ENCODE measurements at regions not wholly inside any gene's neighbourhood (a gene's known extent, or its start where the extent isn't known, plus 50 kb on each side); places are given as distances from the start of the nearest gene placed in this dataset.

DNA sequence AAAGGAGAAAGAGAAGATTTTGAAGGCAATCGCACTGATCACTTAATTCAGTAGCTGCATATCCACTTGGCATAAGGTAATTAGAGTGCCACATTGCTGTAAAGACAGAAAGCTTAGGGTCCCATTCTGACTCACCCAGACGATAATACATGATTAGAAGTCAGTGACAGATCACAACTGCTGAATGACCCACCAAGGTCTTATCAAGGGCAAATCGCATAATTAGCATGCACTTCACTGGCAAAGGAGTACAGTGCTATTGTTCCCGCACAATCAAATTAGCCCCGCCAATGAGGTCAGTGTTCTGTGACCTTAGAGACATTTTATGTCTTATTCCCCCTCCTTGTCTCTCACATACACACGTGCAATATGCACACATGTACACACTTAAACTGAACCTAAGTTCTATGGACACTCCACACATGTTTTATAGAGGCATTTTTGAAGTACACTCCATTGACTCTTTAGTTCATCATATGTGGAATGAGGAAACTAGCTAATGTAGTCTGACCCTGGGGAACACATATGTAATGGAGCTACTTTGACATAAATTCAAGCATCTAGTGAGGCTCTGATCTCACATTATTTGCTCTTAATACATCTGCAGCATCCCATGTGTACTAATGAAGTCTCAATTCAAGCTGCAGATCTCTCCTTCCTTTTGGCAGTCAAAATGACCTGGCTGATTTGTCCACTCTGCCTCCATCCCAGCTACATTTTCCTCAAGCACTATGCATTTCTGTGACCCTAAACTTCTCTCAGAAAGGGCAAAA, 673.8 kb upstream of the FANCL start:
- DNase-seq (ENCODE audit: low read depth in 4 of 4, low spot score in 3 of 4) = no peak

DNA sequence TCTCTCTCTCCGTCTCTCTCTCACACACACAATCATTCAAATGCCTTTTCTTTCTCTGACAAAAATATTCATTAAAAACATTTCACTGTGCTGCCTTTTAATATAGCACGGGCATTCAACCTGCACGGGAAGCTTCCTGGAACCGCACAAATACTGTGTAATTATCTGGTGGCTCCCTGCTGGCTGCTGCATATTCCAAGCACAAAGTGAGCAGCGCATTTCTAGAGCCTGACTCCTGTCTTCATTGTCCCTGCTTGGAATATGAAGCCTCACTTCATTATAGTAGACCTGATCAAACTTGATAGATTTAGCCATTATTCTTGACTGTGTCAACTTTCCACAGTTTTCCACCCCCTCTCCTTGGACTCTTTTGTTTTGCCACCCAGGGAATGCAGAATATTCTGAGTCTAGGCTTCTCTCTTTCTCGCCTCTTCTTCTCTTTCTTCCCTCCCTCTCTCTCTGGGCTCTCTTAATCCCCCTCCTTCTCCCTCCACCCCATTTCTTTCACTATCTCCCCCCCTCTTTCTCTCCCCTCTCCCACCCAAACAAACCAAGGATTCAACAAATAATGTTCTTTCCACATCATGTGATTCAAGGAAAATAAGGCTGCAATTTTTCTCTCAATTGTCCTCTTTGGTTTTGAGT, 672.1 kb upstream of the FANCL start:
- DNase-seq (ENCODE audit: low read depth in 4 of 4, low spot score in 3 of 4) = no peak

DNA sequence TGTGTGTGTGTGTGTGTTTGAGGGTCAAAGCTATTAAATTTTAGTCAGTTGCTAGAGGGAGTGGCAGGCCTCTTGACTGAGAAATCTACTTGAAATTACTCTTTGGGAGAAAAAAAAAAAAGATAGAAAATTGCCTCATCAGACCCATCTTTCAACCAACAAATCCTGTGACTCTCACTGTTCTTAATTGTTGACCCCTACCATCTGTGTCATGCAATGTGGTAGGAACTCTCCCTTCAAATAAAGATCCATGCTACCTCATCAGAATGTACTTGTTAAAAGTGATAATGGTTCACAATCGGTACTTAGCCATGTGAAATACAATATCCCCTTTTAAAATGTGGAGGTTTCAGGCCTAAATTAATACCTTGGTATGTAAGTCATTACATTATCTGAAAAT, 670.8 kb upstream of the FANCL start:
- DNase-seq (ENCODE audit: low read depth in 4 of 4, low spot score in 3 of 4) = no peak

DNA sequence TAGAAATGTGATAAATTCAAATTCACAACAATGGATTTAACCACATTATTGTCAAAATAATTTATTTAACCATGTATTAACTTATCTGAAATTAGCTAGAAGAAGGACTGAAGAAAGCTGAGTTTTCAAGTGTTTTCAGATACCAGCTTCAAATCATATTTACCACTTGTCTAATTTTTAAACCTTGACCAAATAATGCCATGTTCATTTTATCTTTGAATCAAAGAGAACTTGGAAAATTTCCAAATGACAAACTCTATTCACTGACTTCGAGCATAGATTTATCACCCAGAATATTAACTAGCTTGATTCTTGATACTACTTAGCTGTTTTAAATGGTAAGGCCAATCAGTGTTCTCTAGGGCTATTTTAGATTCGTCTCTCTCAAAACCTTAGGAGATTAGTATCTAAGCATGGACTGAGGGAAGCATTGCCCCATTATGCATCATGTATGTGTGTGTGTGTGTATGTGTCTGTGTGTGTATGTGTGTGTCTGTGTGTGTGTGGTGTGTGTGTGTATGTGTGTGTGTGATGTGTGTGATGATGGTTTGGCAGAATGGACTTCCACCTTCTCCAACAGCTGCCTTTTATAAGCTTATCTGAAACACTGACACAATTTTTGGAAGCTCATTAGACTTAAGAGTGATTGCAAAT, 667.5 kb upstream of the FANCL start:
- DNase-seq (ENCODE audit: low read depth in 4 of 4, low spot score in 3 of 4) = no peak

DNA sequence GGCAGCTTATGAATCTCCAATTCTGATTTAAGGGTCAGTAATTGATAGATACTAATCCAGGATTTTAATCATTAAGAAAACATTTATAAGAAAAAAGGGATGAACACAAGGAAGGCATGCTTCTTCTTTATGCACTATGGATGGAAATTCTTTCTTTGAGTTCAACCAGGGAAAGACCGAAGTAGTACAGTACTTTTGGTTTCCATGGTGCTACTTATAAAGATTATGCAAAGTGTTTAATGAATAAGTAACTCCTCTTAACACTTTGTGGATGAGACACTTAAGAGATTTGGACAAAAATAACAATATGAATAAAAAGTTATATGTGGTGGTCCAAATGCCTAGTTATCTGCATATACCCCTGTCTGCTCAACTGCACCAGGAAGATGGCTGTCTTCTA, 666.5 kb upstream of the FANCL start:
- no peak for DNase-seq (ENCODE audit: low read depth in 4 of 4, low spot score in 3 of 4)

DNA sequence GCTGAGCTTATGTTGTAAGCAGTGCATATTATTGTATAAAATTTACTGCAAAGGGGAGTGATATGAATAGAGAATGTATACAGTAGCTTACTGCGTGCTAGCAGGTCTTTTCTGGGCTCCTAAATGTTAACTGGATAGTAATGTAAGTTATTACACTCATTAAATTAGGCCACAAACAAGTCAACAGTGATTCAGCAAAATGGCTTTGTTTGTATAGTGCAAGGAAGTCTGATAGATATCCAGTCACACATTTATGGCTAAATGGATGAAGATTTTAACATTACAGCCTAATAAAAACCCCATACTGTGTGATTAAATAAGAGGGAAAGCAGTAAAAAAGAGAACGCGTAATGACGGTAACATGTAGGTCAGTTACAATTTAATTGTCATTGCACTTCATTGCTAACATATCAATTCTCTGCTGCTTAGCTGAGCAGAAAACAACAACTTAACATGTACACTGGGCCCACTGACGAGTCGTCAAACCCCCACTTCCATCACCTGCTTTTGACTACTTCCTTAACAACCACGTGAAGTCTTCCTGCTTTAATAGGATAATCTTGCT, 665.0 kb upstream of the FANCL start:
- DNase-seq (ENCODE audit: low read depth in 4 of 4, low spot score in 3 of 4) = no peak

DNA sequence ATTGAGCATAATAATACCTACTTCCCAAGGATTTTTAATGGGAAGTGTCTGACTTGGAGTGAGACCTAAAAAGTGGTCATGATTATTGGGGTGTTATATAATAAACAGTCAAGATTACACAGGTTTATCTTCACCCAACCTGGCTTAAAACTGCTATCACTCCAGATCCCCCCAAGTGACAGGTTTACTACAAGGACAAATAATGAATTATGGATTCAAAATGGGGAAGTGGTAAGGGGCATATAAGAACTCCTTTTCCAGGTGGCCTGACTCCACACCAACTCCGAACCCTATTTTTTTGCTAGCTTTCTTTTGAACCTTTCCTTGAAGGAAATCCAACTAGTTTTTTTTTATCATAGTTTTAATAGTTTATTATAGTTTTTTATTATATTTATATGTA, 663.0 kb upstream of the FANCL start:
- no peak for DNase-seq (ENCODE audit: low read depth in 4 of 4, low spot score in 3 of 4)

DNA sequence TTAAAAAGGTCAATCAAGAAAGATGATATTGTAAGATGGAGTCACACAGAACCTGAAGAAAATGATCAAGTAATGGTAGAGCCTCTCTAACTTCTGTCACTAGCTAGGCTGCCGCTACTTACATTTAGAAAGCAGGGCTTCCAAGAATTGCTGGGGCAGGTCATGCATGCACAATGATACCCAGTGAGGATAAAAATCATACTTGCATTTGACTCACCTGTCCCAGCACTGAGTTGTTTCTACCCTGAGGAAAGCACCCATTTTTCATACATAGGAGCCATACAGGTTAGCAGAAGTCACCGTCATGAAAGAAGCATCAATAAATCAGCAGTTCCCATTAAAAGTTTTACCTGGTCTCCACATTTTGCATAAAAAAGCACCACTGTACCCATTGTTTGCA, 662.3 kb upstream of the FANCL start:
- DNase-seq (ENCODE audit: low read depth in 4 of 4, low spot score in 3 of 4) = no peak

DNA sequence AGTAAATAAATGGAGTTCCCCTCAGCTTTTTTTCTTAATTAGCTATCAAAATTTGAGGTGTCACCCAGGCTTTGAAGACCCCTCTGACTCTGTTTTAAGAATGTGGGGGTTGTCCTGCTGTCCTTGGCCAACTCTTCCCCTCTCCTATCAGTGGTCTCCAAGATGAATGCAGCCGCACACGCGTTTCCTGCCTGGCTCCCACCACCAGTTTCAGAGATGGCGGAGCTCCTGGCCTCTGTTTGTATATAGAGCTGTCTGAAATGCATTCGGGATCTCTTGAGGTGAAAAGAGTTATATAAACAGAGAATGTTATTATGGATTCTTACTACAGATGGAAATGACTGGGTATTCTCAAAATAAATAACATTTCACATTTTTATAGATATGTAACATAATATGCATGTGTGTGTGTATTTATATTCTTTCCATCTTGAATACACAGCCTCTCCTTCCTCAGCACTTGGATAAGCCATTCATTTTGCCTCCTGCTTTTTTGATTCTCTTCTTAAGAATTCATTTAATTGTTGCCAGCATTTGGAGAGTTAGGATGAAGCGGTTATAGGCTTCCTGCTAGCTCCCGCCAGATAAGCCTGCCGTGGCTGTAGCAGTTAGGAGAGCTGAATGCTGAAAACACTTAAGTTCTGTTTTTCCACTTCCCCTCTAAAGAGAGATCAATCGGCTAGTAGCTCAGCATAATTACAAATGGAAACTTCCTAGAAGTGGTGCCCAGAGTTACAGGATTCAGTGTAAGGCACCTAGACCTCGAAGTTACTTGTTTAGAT, 659.3 kb upstream of the FANCL start:
- DNase-seq (ENCODE audit: low read depth in 4 of 4, low spot score in 3 of 4) = no peak

DNA sequence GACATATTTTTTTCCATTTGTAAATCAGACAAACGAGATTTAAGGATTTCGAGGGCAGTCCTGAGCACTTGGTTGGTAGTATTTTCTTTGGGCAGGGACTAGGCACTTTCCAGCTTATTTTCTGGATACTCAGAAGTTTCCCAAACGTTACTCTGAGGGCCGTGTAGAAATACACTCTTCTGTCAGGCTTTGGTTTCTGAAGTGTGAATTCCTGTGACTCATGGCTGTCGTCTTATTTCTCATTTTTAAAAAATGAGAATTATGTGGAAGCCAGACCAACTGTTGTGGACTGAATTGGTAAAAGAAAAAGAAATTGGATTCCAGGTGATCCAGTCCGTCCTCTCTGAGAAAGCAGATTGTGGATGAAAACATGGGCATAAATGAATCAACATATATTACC, 658.6 kb upstream of the FANCL start:
- DNase-seq (ENCODE audit: low read depth in 4 of 4, low spot score in 3 of 4) = no peak

DNA sequence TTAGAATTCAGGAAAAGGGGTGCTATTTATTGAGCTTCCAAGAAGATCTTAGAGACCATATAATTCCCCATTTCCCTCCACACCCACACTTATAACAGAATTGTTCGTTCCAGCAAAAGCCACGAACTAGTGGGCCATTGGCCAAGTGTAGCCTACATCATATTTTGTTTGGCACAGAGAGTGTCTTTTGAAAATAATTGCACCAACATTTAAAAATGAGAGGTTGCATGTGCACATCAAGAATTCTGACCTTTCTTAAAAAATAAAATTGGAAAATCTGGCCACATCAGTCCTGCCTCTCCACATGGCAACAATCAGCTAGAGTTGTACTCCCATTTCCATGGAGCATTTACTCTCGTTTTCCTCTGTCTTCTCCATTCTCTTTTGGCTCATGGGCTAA, 655.5 kb upstream of the FANCL start:
- no peak for DNase-seq (ENCODE audit: low read depth in 4 of 4, low spot score in 3 of 4)

DNA sequence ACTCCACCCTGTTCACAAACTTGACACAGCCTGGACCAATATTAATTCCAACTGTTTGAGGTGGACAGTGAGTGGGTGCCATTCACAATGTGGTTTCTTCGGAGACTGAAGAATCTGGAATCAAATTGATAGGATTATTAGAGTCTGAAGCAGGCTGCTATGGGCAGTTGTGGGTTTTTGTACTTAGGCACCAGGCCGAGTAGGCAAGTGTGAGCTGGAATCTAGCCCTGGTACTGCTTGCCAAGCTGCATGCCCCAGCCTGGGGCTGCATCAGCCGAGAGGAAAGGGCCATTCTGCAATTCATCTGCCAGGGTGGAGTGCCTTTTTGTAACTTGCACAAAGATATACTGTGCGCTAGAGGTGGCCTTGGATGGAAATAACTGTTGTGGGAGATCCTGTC, 654.7 kb upstream of the FANCL start:
- no peak for DNase-seq (ENCODE audit: low read depth in 4 of 4, low spot score in 3 of 4)

DNA sequence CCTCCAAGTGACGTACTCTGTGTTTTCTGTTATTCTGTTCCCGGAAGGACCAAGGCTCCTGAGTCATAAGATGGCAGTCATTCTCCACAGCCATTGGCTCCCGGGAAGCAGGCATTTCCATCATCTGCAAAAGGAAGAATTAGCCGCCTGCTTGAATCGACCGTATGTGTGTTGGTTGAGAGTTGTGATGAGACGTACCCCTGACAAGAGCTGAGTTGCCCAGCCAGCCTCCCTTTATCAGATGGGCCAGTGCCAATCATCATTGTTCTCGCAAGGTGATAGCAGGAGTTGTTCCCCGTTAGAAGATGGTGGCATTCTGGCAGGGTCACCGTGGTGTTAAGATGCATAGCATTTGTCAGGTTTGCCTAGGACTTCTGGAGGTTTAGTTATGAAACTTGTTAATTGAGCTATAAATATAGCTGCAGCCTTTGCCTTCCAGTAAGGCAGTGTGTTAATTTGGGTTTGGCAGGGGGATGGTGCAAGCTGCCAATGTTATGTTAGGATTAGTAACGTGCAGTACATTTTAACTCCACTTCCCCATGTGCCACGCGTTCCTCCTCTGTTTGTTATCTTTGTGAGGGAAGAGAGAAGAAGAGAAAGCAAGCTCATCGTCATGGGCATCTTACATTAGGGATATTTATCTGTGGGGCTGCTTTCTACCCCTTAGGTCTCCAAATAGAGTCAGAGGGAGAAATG, 652.7 kb upstream of the FANCL start:
- no peak for DNase-seq (ENCODE audit: low read depth in 4 of 4, low spot score in 3 of 4)

DNA sequence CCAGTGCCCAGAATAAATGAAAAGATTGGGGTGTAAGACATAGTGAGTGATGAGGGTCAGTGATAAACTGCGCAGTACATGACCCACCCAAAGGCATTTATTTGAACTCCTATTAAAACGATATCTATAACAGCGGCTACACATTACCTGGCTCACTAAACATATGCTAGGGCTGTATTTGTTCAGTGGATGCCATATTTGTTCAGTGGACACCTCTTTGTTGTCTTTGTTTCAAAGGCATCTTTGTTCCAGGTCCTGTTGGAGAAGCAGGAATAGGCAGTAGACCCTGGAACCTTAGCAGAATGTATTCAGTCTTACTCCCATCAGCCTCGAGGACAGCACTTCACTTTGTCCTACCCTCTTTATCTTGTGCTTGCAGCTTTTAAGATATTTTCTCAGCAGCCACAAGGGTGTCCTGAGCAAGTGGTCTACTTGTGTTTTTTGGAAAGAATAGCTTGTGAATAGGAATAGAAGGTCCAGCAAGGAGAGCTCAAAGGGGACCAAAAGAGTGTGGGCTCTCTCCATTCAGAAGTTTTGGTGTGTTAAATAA, 650.8 kb upstream of the FANCL start:
- no peak for DNase-seq (ENCODE audit: low read depth in 4 of 4, low spot score in 3 of 4)

DNA sequence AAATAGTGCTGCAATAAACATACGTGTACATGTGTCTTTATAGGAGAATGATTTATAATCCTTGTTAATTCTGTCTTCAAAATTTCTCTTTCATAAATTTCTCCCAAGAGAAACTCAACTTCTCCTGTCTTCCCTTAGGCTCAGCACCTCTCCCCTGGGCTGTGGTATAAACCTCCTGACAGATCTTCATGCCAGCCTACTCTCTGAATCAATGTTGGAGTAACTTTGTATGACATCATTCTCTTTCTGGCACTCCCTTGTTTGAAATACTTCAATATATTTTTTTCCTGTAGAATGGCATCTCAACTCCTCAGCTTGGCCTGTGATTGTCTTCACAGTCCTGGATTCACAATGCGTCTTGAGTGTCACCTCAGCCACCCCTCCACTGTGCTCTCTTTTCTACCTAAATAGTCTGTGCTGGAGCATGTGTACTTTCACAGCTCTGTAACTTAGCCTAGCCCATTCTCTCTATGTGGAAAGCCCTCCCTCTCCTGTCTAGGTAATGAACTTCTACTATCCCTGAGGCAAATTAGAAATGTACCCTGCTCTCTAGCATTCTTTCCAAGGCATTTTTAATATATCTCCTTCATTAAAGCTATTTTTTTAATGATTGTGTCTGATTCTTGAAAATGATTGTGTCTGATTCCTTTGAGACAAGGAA, 649.9 kb upstream of the FANCL start:
- DNase-seq (ENCODE audit: low read depth in 4 of 4, low spot score in 3 of 4) = no peak

DNA sequence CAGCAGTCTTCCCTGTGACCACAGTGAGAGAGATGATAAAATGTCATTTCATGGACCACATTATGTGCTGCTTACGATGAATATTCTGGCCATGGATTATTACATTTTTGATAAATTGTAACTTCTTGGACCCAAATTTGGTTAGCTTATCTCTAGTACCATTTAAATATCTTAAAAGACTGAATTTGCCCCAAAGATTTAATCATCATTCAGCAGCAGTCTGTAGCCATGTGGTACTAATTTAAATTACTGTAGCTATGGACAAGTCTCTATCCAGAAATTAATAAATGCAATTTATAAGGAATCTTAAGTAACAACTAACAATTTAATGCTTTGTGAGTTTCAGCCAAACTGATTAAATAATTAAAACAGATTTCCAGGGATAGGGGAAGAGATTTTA, 644.9 kb upstream of the FANCL start:
- DNase-seq (ENCODE audit: low read depth in 4 of 4, low spot score in 3 of 4) = no peak

DNA sequence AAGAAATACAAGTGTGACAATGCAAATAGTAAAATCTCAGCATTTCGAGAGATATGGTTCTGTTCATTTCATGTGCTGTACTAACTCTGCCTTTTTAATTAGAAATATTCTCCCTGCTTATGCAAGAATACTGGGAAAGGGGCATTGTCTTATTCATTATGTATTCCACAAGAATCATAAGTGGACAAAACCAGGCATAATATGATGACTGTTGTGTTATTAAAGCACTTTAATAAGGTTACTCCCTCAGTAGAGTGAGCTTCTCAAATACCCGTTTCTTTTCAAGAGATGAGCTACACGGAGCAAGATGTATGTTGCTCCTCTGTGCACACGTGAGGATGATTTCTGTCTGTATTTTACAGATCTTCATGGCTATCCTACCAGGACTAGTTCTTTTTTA, 638.7 kb upstream of the FANCL start:
- DNase-seq (ENCODE audit: low read depth in 4 of 4, low spot score in 3 of 4) = no peak

DNA sequence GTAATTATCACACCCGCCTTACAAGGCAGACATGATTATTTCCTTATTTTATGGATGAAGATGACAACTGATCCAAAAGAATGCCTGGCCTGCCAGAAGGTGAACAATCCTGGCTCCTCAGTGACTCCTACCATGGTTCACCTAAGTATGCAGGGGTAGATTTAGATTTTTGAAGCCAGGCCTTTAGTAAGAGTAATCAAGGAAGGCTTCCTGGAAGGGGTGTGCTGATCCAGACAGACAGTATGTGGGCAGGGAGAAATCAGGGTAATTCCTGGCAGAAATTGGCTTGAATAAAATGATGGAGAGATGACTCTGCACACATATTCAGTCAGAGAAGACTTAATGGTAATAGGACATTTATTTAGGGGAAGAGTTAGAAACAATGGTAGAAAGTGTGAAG, 637.7 kb upstream of the FANCL start:
- no peak for DNase-seq (ENCODE audit: low read depth in 4 of 4, low spot score in 3 of 4)

DNA sequence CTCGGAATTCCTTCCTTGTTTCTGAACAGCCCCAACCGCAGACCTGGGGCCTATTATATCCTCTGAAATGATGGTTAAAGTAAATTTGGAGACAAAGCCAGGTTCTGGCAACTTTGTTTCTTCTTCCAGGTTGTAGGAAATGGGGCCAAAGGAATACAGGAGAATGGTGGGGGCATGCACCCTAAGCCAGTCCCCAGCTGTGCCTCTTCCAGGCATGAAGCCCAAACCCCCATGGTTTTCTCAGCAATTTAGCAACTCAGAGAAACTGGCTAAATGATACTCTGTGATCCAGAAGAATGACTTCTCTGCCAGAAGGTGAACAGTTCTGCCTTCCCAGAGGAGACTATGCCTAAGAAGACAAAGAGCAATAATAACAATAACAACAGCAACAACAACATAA, 635.0 kb upstream of the FANCL start:
- DNase-seq (ENCODE audit: low read depth in 4 of 4, low spot score in 3 of 4) = no peak

DNA sequence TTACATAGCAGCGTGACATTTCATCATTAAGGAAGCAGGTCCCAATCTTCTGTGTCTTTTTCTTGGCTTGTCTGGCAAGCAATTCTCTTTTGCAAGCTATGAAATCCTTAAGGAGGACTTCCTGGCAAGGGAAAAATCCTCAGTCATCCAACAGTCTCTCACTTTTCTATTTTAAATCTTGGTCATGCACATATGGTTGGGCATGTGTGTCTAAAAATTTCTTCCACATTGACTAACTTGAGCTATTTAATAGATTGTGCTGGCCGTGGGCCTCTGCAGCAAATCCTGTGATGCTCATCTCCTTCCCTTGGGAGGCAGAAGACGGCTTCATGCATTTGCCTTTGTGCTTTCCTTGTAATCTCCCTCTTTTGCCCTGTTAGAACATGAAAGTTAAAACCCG, 634.3 kb upstream of the FANCL start:
- DNase-seq (ENCODE audit: low read depth in 4 of 4, low spot score in 3 of 4) = no peak

Measured in left renal pelvis (tissue), 4 donors.